H7 (cell line): ENCODE measurements at regions not wholly inside any gene's neighbourhood (a gene's known extent, or its start where the extent isn't known, plus 50 kb on each side); places are given as distances from the start of the nearest gene placed in this dataset.

Experiments used
- DNase-seq: peaks from one replicate; pipeline ENCODE4 v3.0.0; 2012
- H3K27me3 ChIP-seq: 2 replicates; pipeline ENCODE4 v1.6.0; 2011; ENCODE audit warnings: mild to moderate bottlenecking, low read length; ENCODE audit not compliant: control insufficient read depth, insufficient read depth
- H3K36me3 ChIP-seq: replicated peaks from 2 replicates; pipeline ENCODE4 v1.5.1; 2011; ENCODE audit warnings: low read length; ENCODE audit not compliant: control insufficient read depth, insufficient read depth
- H3K4me3 ChIP-seq: 2 replicates; pipeline ENCODE4 v1.5.1; 2011; ENCODE audit warnings: low read depth, mild to moderate bottlenecking, control low read depth, low read length, moderate library complexity; ENCODE audit not compliant: insufficient read depth

DNA sequence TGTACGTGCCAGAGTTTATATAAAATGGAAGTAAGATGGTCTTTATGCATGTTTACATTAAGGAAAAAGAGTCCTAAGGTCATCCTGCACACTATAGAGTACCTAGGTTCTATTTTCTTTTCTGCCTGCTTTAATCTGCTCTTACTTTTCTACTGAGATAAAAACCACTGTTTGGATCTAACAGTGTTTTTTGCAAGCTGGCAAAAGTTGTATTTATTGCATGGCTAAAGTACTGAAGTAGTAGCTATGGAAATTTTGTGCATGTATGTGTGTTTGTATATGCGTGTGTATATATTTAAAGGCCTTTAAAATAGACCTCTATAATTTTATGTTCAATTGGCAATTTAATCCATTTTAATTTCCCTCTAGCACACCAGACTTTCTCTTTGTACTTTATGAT, 98.3 kb upstream of the CPSF6 start:
- no peaks in the 10 kb centered on the region for H3K27me3 ChIP-seq
- DNase-seq: no peak
- H3K36me3 ChIP-seq: no peaks in the 10 kb centered on the region
- H3K4me3 ChIP-seq: no peak overlapping the region

DNA sequence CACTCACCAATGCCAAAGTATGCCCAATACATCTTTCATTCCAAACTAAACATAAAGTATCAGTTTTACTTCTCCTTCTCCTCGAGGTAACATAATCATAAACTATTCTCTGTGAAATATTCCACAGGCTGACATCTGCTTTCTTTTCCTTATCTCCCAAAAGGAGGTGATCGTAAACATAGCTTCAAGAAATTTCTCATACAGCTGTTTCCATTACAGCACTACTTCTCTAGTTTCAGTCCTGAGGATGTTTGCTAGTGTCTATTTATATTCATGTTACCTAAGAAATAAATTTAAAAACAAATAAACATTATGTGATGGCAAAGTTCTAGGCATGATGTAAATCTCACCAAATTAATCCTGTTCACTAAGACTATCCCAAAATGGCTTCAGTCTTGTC, 90.1 kb upstream of the CPSF6 start:
- H3K36me3 ChIP-seq: no peaks in the 10 kb centered on the region
- H3K4me3 ChIP-seq: no peak overlapping the region
- DNase-seq: no peak
- no peaks in the 10 kb centered on the region for H3K27me3 ChIP-seq

DNA sequence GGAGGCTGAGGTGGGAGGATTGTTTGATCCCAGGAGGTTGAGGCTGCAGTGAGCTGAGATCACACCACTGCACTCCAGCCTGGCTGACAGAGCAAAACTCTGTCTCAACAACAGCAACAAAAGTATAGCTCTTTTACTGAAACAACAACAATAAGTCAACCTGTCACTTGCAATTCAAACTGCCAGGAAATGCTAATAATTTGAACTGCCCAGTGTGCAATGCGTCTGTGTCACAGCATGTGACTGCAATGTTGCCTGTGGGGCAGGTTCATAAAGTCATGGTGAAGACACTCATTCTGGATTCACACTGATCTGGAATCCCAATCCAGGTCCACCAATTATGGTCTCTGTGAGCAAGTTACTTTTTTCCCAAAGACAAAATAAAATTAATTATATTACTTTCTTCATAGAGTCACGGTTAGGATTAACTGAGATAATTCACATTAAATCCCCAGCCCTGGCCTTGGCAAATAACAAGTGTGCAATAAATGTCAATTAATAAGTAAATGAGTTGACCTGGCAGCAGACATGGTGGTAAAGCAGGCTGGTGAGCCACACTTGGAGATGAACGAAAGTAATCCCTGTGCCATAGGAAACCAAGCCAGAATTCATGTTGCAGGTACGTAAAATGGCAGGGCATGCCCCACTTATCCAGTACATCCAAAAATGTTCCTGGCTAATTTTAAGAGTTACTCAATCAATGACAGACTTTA, 89.1 kb upstream of the CPSF6 start:
- H3K27me3 ChIP-seq: no peaks in the 10 kb centered on the region
- H3K4me3 ChIP-seq: no peak overlapping the region
- DNase-seq: no peak
- no peaks in the 10 kb centered on the region for H3K36me3 ChIP-seq

- H3K4me3 ChIP-seq: no peak overlapping the region
- no peaks in the 10 kb centered on the region for H3K36me3 ChIP-seq
- no peaks in the 10 kb centered on the region for H3K27me3 ChIP-seq
- no peak for DNase-seq
Measured at GRCh38 chr12:69150796-69151127, 88.6 kb upstream of the CPSF6 start.

- Histone ChIP-seq H3K36me3 (no peaks in the 10 kb centered on the region), H3K27me3 (no peaks in the 10 kb centered on the region), H3K4me3 (no peak overlapping the region)
- DNase-seq: no peak
Measured at GRCh38 chr12:69151254-69151764, 88.1 kb upstream of the CPSF6 start.

DNA sequence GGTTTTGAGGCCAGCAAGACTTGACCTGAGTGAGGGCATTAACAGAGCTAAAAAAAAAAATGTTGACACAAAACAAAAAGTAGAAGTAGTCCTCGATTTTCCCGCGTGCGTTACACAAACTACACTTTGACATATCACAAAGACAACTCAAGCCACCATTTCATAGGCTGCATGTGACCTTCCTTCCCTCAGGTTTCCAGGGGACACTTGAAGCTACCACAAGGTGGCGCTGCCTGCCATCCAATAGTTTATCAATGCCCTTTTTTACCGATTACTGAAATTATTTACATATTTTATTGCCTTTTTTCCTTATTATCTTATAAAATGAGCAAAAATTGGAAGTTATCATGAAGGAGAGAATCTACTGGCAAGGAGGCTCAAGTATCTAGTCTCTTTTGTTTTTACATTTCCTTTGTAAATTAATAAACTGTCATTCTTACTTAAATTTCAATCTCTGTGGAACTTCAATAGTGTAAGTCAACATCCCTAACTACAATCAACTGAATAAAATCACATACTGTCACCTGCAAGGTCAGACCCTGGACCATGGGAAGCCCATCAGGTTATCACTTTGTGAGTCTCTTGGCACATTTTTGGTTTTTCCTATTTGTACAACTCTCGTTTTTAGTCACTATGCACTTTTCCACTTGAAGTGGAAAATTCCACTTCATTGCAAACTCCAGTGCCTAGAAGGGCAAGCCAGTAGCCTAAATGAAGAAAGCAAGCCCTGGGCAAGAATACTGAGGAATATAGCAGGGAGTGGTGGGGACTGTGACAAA, 84.6 kb upstream of the CPSF6 start:
- DNase-seq: peak; percentile 63
- H3K4me3 ChIP-seq: no peak overlapping the region
- no peaks in the 10 kb centered on the region for H3K36me3 ChIP-seq
- H3K27me3 ChIP-seq: no peaks in the 10 kb centered on the region

- Histone ChIP-seq H3K36me3 (no peaks in the 10 kb centered on the region), H3K27me3 (no peaks in the 10 kb centered on the region), H3K4me3 (no peak overlapping the region)
- DNase-seq: peak; percentile 84
Measured at GRCh38 chr12:69157023-69157655, 82.2 kb upstream of the CPSF6 start.

- Histone ChIP-seq H3K27me3 (no peaks in the 10 kb centered on the region), H3K36me3 (no peaks in the 10 kb centered on the region), H3K4me3 (no peak overlapping the region)
- DNase-seq: no peak
Measured at GRCh38 chr12:69161829-69162228, 77.5 kb upstream of the CPSF6 start.

DNA sequence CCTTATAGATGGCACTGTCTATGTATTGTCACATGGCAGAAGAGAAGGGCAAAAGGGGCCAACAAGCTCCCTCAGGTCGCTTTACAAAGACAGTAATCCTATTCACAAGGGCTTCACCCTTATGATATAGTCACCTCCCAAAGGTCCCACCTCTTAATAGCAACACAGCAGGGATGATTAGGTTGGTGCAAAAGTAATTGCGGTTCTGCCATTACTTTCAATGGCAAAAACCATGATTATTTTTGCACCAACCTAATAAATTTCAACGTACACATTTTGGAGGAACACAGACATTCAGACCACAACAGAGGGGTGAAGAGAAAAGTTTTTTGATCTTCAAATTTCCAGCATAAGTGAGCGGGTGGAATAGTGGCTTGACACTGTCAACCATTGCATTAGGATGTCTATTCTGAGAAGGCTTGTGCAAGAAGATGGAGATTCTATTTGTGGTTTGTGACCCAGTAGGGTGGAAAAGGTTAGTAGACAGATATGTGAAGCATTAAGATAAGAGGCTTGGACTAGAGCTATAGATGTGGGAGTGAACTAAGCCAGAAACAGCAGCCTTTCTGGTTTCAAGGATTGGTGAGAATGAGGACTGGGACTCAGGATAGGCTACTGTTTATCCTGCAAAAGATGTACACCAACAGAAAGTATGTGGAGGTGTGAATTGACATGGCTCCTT, 75.5 kb upstream of the CPSF6 start:
- DNase-seq: no peak
- Histone ChIP-seq H3K27me3 (no peaks in the 10 kb centered on the region), H3K36me3 (no peaks in the 10 kb centered on the region), H3K4me3 (no peak overlapping the region)

- DNase-seq: no peak
- H3K27me3 ChIP-seq: no peaks in the 10 kb centered on the region
- H3K36me3 ChIP-seq: no peaks in the 10 kb centered on the region
- no peak overlapping the region for H3K4me3 ChIP-seq
Measured at GRCh38 chr12:69167648-69168165, 71.7 kb upstream of the CPSF6 start.

DNA sequence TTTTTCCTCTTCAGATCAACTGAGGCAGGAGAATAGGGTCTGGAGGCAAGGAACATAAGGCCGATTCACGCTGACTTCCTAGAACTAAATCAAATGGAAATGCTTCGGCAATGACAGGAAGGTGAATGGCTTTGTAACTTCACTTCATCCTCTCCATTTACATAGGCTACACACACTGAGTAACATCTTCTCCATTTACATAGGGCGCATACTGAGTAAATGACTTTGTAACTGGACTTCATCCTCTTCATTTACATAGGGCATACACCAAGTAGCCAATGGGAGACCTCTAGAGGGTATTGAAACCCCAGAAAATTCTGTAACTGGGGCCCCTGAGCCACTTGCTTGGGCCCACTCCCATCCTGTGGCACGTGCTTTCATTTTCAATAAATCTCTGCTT, 71.0 kb upstream of the CPSF6 start:
- no peak overlapping the region for H3K4me3 ChIP-seq
- no peaks in the 10 kb centered on the region for H3K36me3 ChIP-seq
- no peaks in the 10 kb centered on the region for H3K27me3 ChIP-seq
- DNase-seq: no peak

DNA sequence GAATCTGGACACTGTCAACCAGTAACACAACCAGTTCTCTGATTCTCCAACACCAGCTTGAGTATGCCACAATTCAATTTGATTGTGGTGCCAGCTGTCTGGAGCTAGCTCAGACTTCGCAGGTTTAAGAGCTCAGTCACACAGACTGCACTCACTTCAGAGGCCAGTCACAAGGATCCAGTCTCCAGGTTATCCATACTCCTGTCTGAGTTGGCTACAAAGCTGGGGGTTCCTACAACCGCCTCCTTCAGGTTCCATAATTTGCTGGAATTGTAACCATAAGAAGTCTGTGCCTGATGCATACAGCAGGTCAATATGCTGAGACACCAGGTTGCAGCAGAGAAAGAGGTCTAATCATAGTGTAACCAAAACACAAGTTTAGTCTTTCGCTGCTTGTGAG, 70.5 kb upstream of the CPSF6 start:
- Histone ChIP-seq H3K27me3 (no peaks in the 10 kb centered on the region), H3K4me3 (no peak overlapping the region), H3K36me3 (no peaks in the 10 kb centered on the region)
- DNase-seq: no peak

DNA sequence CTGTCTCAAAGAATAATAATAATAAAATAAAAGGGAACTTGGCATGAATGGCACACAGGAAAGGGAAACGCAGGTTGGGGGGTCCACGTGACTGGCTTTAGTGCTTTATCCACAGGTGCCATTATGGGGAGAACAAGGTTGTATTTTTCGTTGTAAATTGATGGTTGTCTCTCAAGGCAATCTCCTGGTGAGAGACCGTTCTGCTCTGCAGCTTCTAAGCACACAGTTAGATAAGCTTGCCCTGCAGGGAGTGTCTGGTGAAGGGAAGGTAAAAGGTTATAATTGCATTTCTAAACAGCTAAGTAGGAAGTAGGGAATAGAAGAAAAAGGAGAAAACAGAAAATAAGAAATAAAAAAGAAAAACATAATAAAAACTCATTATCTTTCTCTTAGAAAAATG, 69.1 kb upstream of the CPSF6 start:
- no peak for DNase-seq

DNA sequence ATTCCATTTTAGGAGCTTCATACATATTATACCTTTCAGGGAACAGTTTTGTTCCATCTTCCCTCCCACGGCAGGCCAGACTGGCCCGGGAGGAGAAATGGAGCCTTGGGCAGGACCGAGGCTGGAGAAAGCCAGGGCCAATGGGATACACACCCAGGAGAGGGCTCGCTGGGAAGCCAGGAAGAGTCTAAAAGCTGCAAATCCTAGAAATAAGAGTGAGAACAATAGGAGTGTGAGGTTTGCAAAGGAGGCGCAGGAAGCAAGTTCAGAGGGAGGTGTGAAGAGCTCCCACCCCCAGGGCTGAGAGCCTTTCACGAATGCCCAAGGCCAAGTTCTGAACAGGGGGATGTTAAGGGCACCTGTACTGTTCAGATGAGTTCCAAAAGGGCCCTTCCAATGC, 67.5 kb upstream of the CPSF6 start:
- H3K4me3 ChIP-seq: no peak overlapping the region
- no peak for DNase-seq
- H3K36me3 ChIP-seq: no peaks in the 10 kb centered on the region
- H3K27me3 ChIP-seq: no peaks in the 10 kb centered on the region

More for the DNA sequence above, 69.1 kb upstream of the CPSF6 start:
- Histone ChIP-seq H3K4me3 (no peak overlapping the region), H3K27me3 (no peaks in the 10 kb centered on the region), H3K36me3 (no peaks in the 10 kb centered on the region)
